ENCODE measurements at regions not wholly inside any gene's neighbourhood (a gene's known extent, or its start where the extent isn't known, plus 50 kb on each side); places are given as distances from the start of the nearest gene placed in this dataset.

- no peak for TF ChIP-seq CTCF (IDR thresholded peaks at IDR 0.05; ENCODE audit: low read length, missing control alignments)
- H3K4me3 ChIP-seq (replicated peaks; ENCODE audit: low read depth, low read length) = no peak overlapping the region
- no peak for DNase-seq (ENCODE audit: low read depth)
These were observed 566.5 kb upstream of the PCDH15 start for GRCh38 chr10:55367555-55367954.

GRCh38 chr10:55358539-55358938 is 557.5 kb upstream of the PCDH15 start:
- TF ChIP-seq CTCF (IDR thresholded peaks at IDR 0.05; ENCODE audit: low read length, missing control alignments) = no peak
- no peak for DNase-seq (ENCODE audit: low read depth)
- no peak overlapping the region for H3K4me3 ChIP-seq (replicated peaks; ENCODE audit: low read depth, low read length)

- no peak for TF ChIP-seq CTCF (IDR thresholded peaks at IDR 0.05; ENCODE audit: low read length, missing control alignments)
- no peak overlapping the region for H3K4me3 ChIP-seq (replicated peaks; ENCODE audit: low read depth, low read length)
- DNase-seq (ENCODE audit: low read depth) = no peak
These were observed 552.4 kb upstream of the PCDH15 start for GRCh38 chr10:55353414-55353813.

GRCh38 chr10:55351431-55351830 is 550.4 kb upstream of the PCDH15 start:
- no peak for TF ChIP-seq CTCF (IDR thresholded peaks at IDR 0.05; ENCODE audit: low read length, missing control alignments)
- no peak for DNase-seq (ENCODE audit: low read depth)
- H3K4me3 ChIP-seq (replicated peaks; ENCODE audit: low read depth, low read length) = no peak overlapping the region

- no peak for TF ChIP-seq CTCF (IDR thresholded peaks at IDR 0.05; ENCODE audit: low read length, missing control alignments)
- H3K4me3 ChIP-seq (replicated peaks; ENCODE audit: low read depth, low read length) = no peak overlapping the region
- no peak for DNase-seq (ENCODE audit: low read depth)
These were observed 547.5 kb upstream of the PCDH15 start for GRCh38 chr10:55348534-55348933.

GRCh38 chr10:55330486-55330885 is 529.5 kb upstream of the PCDH15 start:
- no peak for DNase-seq (ENCODE audit: low read depth)
- no peak for TF ChIP-seq CTCF (IDR thresholded peaks at IDR 0.05; ENCODE audit: low read length, missing control alignments)
- H3K4me3 ChIP-seq (replicated peaks; ENCODE audit: low read depth, low read length) = no peak overlapping the region

GRCh38 chr10:55329796-55330195 is 528.8 kb upstream of the PCDH15 start:
- DNase-seq (ENCODE audit: low read depth) = no peak
- H3K4me3 ChIP-seq (replicated peaks; ENCODE audit: low read depth, low read length) = no peak overlapping the region
- no peak for TF ChIP-seq CTCF (IDR thresholded peaks at IDR 0.05; ENCODE audit: low read length, missing control alignments)

All from fibroblast of pulmonary artery (primary cell).